GM12878 (cell line): ENCODE measurements at regions not wholly inside any gene's neighbourhood (a gene's known extent, or its start where the extent isn't known, plus 50 kb on each side); places are given as distances from the start of the nearest gene placed in this dataset.

Source experiments
- ATAC-seq: fragments of 200-7000 bp; cut with Tn5 transposase; 3 replicates; pipeline ENCODE4 v1.9.1; 2020; ENCODE audit warnings: mild to moderate bottlenecking, moderate library complexity
- BruUV-seq: library from RNA; stranded (reverse); fragments of 400-500 nt; replicated peaks from 2 replicates; lab custom pipeline; 2021; lab: Mats Ljungman, UMichigan
- CTCF ChIA-PET: fragments of 300-600 bp; sonication (Branson Sonifier 250); formaldehyde crosslinking; extraction: SDS; loops from one replicate; lab custom pipeline; 2021; ENCODE audit warnings: inconsistent platforms; lab: Yijun Ruan, JAX
- POLR2A ChIA-PET: fragments of 350-600 bp; formaldehyde crosslinking; extraction: SDS; loops from one replicate; lab custom pipeline; 2021; ENCODE audit warnings: inconsistent platforms; lab: Charles Lee
- RAD21 ChIA-PET: fragments of 300-600 bp; sonication (Branson Sonifier 250); formaldehyde crosslinking; loops from one replicate; lab custom pipeline; 2023; ENCODE audit warnings: antibody characterized with exemption; ENCODE audit not compliant: unreplicated experiment; lab: Charles Lee
- SMC1A ChIA-PET: fragments of 300-600 bp; sonication (Branson Sonifier 250); formaldehyde crosslinking; loops from one replicate; lab custom pipeline; 2023; ENCODE audit not compliant: unreplicated experiment, uncharacterized antibody; lab: Charles Lee
- DNase-seq: peaks from one replicate; pipeline ENCODE4 v3.0.0-alpha.2; 2011; ENCODE audit warnings: low read depth, low spot score
- FAIRE-seq: peaks from 3 replicates; lab custom pipeline; 2011; peaks lifted over from hg19 to GRCh38; lab: Jason Lieb, UNC
- H2AFZ ChIP-seq: 2 replicates; pipeline ENCODE4 v1.6.0; 2011; ENCODE audit warnings: low read depth, low read length, control low read depth; ENCODE audit not compliant: control insufficient read depth
- H3K27ac ChIP-seq: 2 replicates; pipeline ENCODE4 v1.5.1; 2011; ENCODE audit warnings: control low read depth; ENCODE audit not compliant: control insufficient read depth, insufficient read depth
- H3K27me3 ChIP-seq, 2 experiments: replicated peaks in 1 of 2; 2 replicates each; pipeline versions ENCODE4 v1.6.0 to v1.6.1; 2011; ENCODE audit warnings: low read length in 1 of 2; ENCODE audit not compliant: control insufficient read depth in 2 of 2, insufficient read depth in 2 of 2
- H3K36me3 ChIP-seq, 2 experiments: 2 replicates each; pipeline ENCODE4 v1.5.1; 2011; ENCODE audit warnings: low read length in 1 of 2; ENCODE audit not compliant: control insufficient read depth in 2 of 2, insufficient read depth in 2 of 2
- H3K4me1 ChIP-seq: 2 replicates; pipeline ENCODE4 v1.6.1; 2011; ENCODE audit warnings: mild to moderate bottlenecking, low read length, moderate library complexity, mixed read lengths; ENCODE audit not compliant: control insufficient read depth, insufficient read depth
- H3K4me2 ChIP-seq: 2 replicates; pipeline ENCODE4 v1.6.0; 2011; ENCODE audit warnings: control low read depth; ENCODE audit not compliant: control insufficient read depth, insufficient read depth
- H3K4me3 ChIP-seq: fragments of 200-600 bp; sonication (generic); 2 replicates; pipeline ENCODE4 v1.5.1; 2016
- H3K79me2 ChIP-seq: 2 replicates; pipeline ENCODE4 v1.6.0; 2011; ENCODE audit warnings: low read length; ENCODE audit not compliant: control insufficient read depth, insufficient read depth
- H3K9ac ChIP-seq: 2 replicates; pipeline ENCODE4 v1.8.0; 2011; ENCODE audit warnings: low read length, control low read depth, mixed read lengths; ENCODE audit not compliant: control insufficient read depth, insufficient read depth
- H3K9me3 ChIP-seq: replicated peaks from 3 replicates; pipeline ENCODE4 v1.5.1; 2011; ENCODE audit warnings: mild to moderate bottlenecking, low read length; ENCODE audit not compliant: control insufficient read depth, insufficient read depth
- H4K20me1 ChIP-seq: 2 replicates; pipeline ENCODE4 v1.6.0; 2011; ENCODE audit not compliant: control insufficient read depth, insufficient read depth
- ATF7 ChIP-seq: fragments of 450-650 bp; IDR thresholded peaks from 2 replicates; pipeline ENCODE4 v1.6.1; 2016; ENCODE audit warnings: low read depth, mild to moderate bottlenecking
- CTCF ChIP-seq, 3 experiments: IDR thresholded peaks in 2 of 3; conservative IDR thresholded peaks in 1 of 3; 2 replicates each; pipeline ENCODE4 v1.5.1; 2011; ENCODE audit warnings: low read depth in 3 of 3, low read length in 3 of 3, mild to moderate bottlenecking in 3 of 3, control low read depth in 2 of 3, moderate library complexity in 2 of 3, inconsistent platforms in 1 of 3, mixed read lengths in 1 of 3; ENCODE audit not compliant: control insufficient read depth in 2 of 3, insufficient read depth in 1 of 3; ENCODE audit errors: extremely low read depth in 1 of 3
- IKZF1 ChIP-seq: fragments of 450-650 bp; conservative IDR thresholded peaks from 2 replicates; pipeline ENCODE4 v1.6.1; 2017; ENCODE audit warnings: antibody characterized with exemption, mild to moderate bottlenecking
- KDM1A ChIP-seq: fragments of 200-600 bp; sonication (generic); IDR thresholded peaks from 2 replicates; pipeline ENCODE4 v1.6.1; 2016; ENCODE audit warnings: borderline replicate concordance
- LARP7 ChIP-seq: fragments of 450-650 bp; IDR thresholded peaks from 2 replicates; pipeline ENCODE4 v1.6.1; 2017; ENCODE audit warnings: mild to moderate bottlenecking
- MTA2 ChIP-seq: fragments of 450-650 bp; IDR thresholded peaks from 2 replicates; pipeline ENCODE4 v1.6.1; 2016; ENCODE audit warnings: low read depth, mild to moderate bottlenecking, moderate library complexity
- MXI1 ChIP-seq: fragments of 150-350 bp; IDR thresholded peaks from 2 replicates; pipeline ENCODE4 v1.6.1; 2011; ENCODE audit warnings: low read depth, mild to moderate bottlenecking, inconsistent platforms, low read length, improper control_type of control experiment
- SIX5 ChIP-seq: IDR thresholded peaks from 2 replicates; pipeline ENCODE4 v1.6.1; 2011; ENCODE audit warnings: mild to moderate bottlenecking, low read depth, low read length, moderate library complexity; ENCODE audit not compliant: severe bottlenecking
- SMAD5 ChIP-seq: IDR thresholded peaks from 2 replicates; pipeline ENCODE4 v1.6.1; 2016; ENCODE audit warnings: antibody characterized with exemption, low read depth
- TBL1XR1 ChIP-seq: IDR thresholded peaks from 2 replicates; pipeline ENCODE4 v1.6.1; 2012; ENCODE audit warnings: low read depth, low read length, improper control_type of control experiment
- TCF12 ChIP-seq: IDR thresholded peaks from 2 replicates; pipeline ENCODE4 v1.6.1; 2011; ENCODE audit warnings: low read depth, mild to moderate bottlenecking, low read length
- ZBTB11 ChIP-seq: fragments of 450-650 bp; formaldehyde crosslinking; IDR thresholded peaks from 2 replicates; pipeline ENCODE4 v1.5.0; 2022; ENCODE audit warnings: mild to moderate bottlenecking, missing genetic modification characterization
- ZNF622 ChIP-seq: fragments of 450-650 bp; IDR thresholded peaks from 2 replicates; pipeline ENCODE4 v1.6.1; 2017; ENCODE audit warnings: mild to moderate bottlenecking, inconsistent platforms
- WGBS: methylation state at CpG from one replicate; pipeline ENCODE4 v1.1.6; 2016; ENCODE audit warnings: low lambda C conversion rate; ENCODE audit not compliant: insufficient replicate concordance, insufficient coverage; ENCODE audit errors: missing lambda C conversion rate; 5-methylcytosine and 5-hydroxymethylcytosine counted together
- in situ Hi-C: fragments of 300-500 bp; cut with MboI; formaldehyde crosslinking; loops from 9 replicates; pipeline ENCODE4 v1.14.3; 2018; ENCODE audit warnings: mixed read lengths
- intact Hi-C: fragments of 100-400 bp; cut with micrococcal nuclease; formaldehyde crosslinking; loops from one replicate; pipeline ENCODE4 v1.14.2; 2022; ENCODE audit not compliant: unreplicated experiment

GRCh38 chr1:166327886-166328285 is 161.1 kb upstream of the FAM78B start:
- 34% methylated on average over 5 of the region's 5 CpGs for WGBS
- Histone ChIP-seq H3K79me2 (no peaks in the 10 kb centered on the region), H3K27me3 (no peaks in the 10 kb centered on the region), H3K4me3 (no peak overlapping the region), H3K36me3 (no peaks in the 10 kb centered on the region), H3K4me1 (no peaks in the 10 kb centered on the region), H3K4me2 (no peak overlapping the region), H3K27ac (no peak overlapping the region), H2AFZ (no peak overlapping the region), H3K9ac (no peak overlapping the region), H3K9me3 (no peaks in the 10 kb centered on the region), H4K20me1 (no peaks in the 10 kb centered on the region)
- FAIRE-seq (no peak), DNase-seq (no peak), ATAC-seq (no peak; the same call in 2 of the 3 replicates)
- ChIA-PET CTCF (no interaction called here), SMC1A (interaction anchor here (1.3 kb wide), 1 partner anchor 40 kb away, joined by 4 read pairs; no protein-coding TSS in a partner anchor), RAD21 (no interaction called here), POLR2A (no interaction called here)
- BruUV-seq: no TSS peak
- intact Hi-C loops (no loop called here), in situ Hi-C loops (no loop called here)
- no peak for TF ChIP-seq ZBTB11 (CRISPR knock-in tag)
- TF ChIP-seq KDM1A: no peak
- TF ChIP-seq SMAD5: no peak
- no peak for TF ChIP-seq ZNF622
- TF ChIP-seq SIX5: no peak
- TF ChIP-seq LARP7: no peak
- TF ChIP-seq TCF12: no peak
- no peak for TF ChIP-seq TBL1XR1
- no peak for TF ChIP-seq ATF7
- TF ChIP-seq IKZF1: no peak
- no peak for TF ChIP-seq CTCF (IDR thresholded peaks at IDR 0.05 in 2 of 3, conservative IDR thresholded peaks at IDR 0.05 in 1 of 3; ENCODE audit: control insufficient read depth in 2 of 3, extremely low read depth in 1 of 3, insufficient read depth in 1 of 3, low read depth in 3 of 3, low read length in 3 of 3)
- no peak for TF ChIP-seq MTA2
- no peak for TF ChIP-seq MXI1
